Liver (tissue), 3 donors: ENCODE measurements at regions not wholly inside any gene's neighbourhood (a gene's known extent, or its start where the extent isn't known, plus 50 kb on each side); places are given as distances from the start of the nearest gene placed in this dataset.

Experiments
- CTCF ChIP-seq: fragments of 150-350 bp; IDR thresholded peaks from 2 replicates; pipeline ENCODE4 v1.5.1; 2017; ENCODE audit warnings: improper control_type of control experiment, low read depth, low read length; ENCODE audit not compliant: missing input control
- JUND ChIP-seq, 2 donors: IDR thresholded peaks; 2 replicates each; pipeline ENCODE4 v1.6.1; 2016; ENCODE audit warnings: antibody characterized with exemption in 2 of 2
- REST ChIP-seq: IDR thresholded peaks from 2 replicates; pipeline ENCODE4 v1.6.1; 2016; ENCODE audit warnings: antibody characterized with exemption, mild to moderate bottlenecking
- YY1 ChIP-seq: IDR thresholded peaks from 2 replicates; pipeline ENCODE4 v1.6.1; 2016; ENCODE audit warnings: antibody characterized with exemption, mild to moderate bottlenecking
- ZBTB33 ChIP-seq: IDR thresholded peaks from 2 replicates; pipeline ENCODE4 v1.6.1; 2016; ENCODE audit warnings: antibody characterized with exemption
- donor health status: healthy.
- donor health status: healthy.

GRCh38 chr13:104111031-104111430 lies 1044.8 kb upstream of the SLC10A2 start:
- TF ChIP-seq CTCF = no peak
- no peak for TF ChIP-seq ZBTB33
- TF ChIP-seq REST = no peak
- TF ChIP-seq JUND (IDR thresholded peaks at IDR 0.05) = no peak
- TF ChIP-seq YY1 = no peak
